ENCODE measurements at regions not wholly inside any gene's neighbourhood (a gene's known extent, or its start where the extent isn't known, plus 50 kb on each side); places are given as distances from the start of the nearest gene placed in this dataset.

- H3K27me3 Mint-ChIP-seq (ENCODE audit: low read depth), result no peaks in the 10 kb centered on the region
- POLR2A ChIA-PET, result no interaction called here
- peaks cover 16% of the 10 kb centered on the region for H3K36me3 Mint-ChIP-seq
- CTCF ChIA-PET, result no interaction called here
- no peak for TF ChIP-seq USF1 (CRISPR knock-in tag; IDR thresholded peaks at IDR 0.05)
- TF ChIP-seq NFE2L1 (CRISPR knock-in tag; IDR thresholded peaks at IDR 0.05), result no peak
- no peak for TF ChIP-seq TEAD1 (CRISPR knock-in tag; IDR thresholded peaks at IDR 0.05)
- no peak for TF ChIP-seq ETV6 (CRISPR knock-in tag; IDR thresholded peaks at IDR 0.05)
- no peak for TF ChIP-seq GTF2I (CRISPR knock-in tag; conservative IDR thresholded peaks at IDR 0.05)
- no peak for TF ChIP-seq IRF1 (CRISPR knock-in tag; IDR thresholded peaks at IDR 0.05)
- H3K4me3 Mint-ChIP-seq, result no peak overlapping the region
- H3K27ac Mint-ChIP-seq, result no peak overlapping the region
- ATAC-seq (no peak), DNase-seq (ENCODE audit: low spot score) (no peak)
- H3K4me1 Mint-ChIP-seq, result no peaks in the 10 kb centered on the region
- H3K9me3 Mint-ChIP-seq, result peaks cover 61% of the 10 kb centered on the region
These were observed 69.0 kb upstream of the SPANXN1 start for GRCh38 chrX:145178268-145178667.

- H3K4me3 Mint-ChIP-seq, result no peak overlapping the region
- ChIA-PET CTCF (no interaction called here), POLR2A (no interaction called here)
- peaks cover 3% of the 10 kb centered on the region for H3K27me3 Mint-ChIP-seq (ENCODE audit: low read depth)
- H3K9me3 Mint-ChIP-seq, result peaks cover 48% of the 10 kb centered on the region
- H3K4me1 Mint-ChIP-seq, result no peaks in the 10 kb centered on the region
- DNase-seq (ENCODE audit: low spot score) (no peak), ATAC-seq (no peak)
- no peak overlapping the region for H3K27ac Mint-ChIP-seq
- H3K36me3 Mint-ChIP-seq, result peaks cover 20% of the 10 kb centered on the region
- TF ChIP-seq RELA (CRISPR knock-in tag; IDR thresholded peaks at IDR 0.05; ENCODE audit: borderline replicate concordance) (no peak), ZNF232 (CRISPR knock-in tag; IDR thresholded peaks at IDR 0.05) (no peak), ESRRA (CRISPR knock-in tag; IDR thresholded peaks at IDR 0.05; ENCODE audit: borderline replicate concordance) (no peak), STAT6 (CRISPR knock-in tag; conservative IDR thresholded peaks at IDR 0.05; ENCODE audit: low read depth) (no peak), ZNF281 (CRISPR knock-in tag; IDR thresholded peaks at IDR 0.05) (no peak), SMAD4 (CRISPR knock-in tag; IDR thresholded peaks at IDR 0.05) (no peak), HMGXB4 (CRISPR knock-in tag; IDR thresholded peaks at IDR 0.05) (no peak), CDX4 (CRISPR knock-in tag; IDR thresholded peaks at IDR 0.05; ENCODE audit: borderline replicate concordance) (no peak), USF2 (CRISPR knock-in tag; IDR thresholded peaks at IDR 0.05) (no peak), RORB (CRISPR knock-in tag; IDR thresholded peaks at IDR 0.05) (no peak), ZSCAN18 (CRISPR knock-in tag; IDR thresholded peaks at IDR 0.05) (no peak), ZBTB21 (CRISPR knock-in tag; IDR thresholded peaks at IDR 0.05; ENCODE audit: borderline replicate concordance) (no peak), KAT7 (CRISPR knock-in tag; IDR thresholded peaks at IDR 0.05; ENCODE audit: borderline replicate concordance) (no peak), ATF2 (CRISPR knock-in tag; IDR thresholded peaks at IDR 0.05; ENCODE audit: borderline replicate concordance, low read depth) (no peak), ZNF219 (CRISPR knock-in tag; IDR thresholded peaks at IDR 0.05; ENCODE audit: borderline replicate concordance) (no peak), ZNF121 (CRISPR knock-in tag; IDR thresholded peaks at IDR 0.05) (no peak), MYBL2 (CRISPR knock-in tag; IDR thresholded peaks at IDR 0.05) (no peak)
These were observed 56.4 kb upstream of the SPANXN1 start for GRCh38 chrX:145190801-145191389.

Measured in WTC11 (cell line).